Activated CD8-positive, alpha-beta memory T cell treated with anti-CD3 and anti-CD28 coated beads, Interleukin-2, amount 50 U/mL, for 48 hours (primary cell): ENCODE measurements at regions not wholly inside any gene's neighbourhood (a gene's known extent, or its start where the extent isn't known, plus 50 kb on each side); places are given as distances from the start of the nearest gene placed in this dataset.
"Not testable (repeated sequence)": the region's sequence is repeated elsewhere in the genome, so short reads cannot be mapped to it uniquely, and the experiment has no call there.

Experiments
- DNase-seq: peaks from one replicate; pipeline ENCODE4 v3.0.0-alpha.2; 2020

DNA sequence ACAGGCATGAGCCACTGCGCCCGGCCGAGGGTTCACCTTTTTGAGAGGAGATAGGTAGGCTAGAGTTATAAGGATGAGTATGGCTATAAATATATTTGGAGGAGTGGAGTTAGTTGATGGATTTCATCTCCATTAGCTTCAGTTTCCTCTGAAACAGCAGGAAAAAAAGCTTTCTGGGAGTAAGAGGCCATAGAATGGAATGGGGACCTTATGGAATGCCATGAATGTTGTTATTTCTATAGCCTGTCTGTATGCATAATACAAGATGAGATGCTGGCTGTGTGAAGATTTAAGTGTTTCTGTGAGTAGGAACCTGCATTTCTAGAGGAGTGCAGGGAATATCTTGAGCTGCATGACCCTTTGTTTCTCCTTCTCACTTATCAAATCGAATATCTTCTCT is 114.9 kb upstream of the ARX start:
- no peak for DNase-seq

DNA sequence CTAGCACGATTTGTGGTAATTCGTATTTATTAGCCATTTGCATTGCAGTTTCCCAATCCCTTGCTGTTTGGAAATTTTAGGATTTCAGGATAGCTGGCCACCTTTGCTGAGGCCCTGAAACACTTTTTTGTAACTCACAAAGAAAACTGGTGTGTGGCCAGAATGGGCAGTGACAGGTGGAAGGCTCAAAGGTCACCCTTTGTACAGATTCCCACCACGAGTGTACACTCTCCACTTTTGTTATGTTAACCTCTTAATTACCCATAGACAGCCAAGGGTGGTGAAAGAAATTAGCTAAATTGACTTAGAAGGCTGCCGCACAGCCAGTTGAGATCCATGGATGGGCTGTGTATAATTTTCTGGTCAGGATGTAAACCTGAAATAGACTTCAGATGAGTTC is 109.7 kb upstream of the ARX start:
- DNase-seq: no peak

DNA sequence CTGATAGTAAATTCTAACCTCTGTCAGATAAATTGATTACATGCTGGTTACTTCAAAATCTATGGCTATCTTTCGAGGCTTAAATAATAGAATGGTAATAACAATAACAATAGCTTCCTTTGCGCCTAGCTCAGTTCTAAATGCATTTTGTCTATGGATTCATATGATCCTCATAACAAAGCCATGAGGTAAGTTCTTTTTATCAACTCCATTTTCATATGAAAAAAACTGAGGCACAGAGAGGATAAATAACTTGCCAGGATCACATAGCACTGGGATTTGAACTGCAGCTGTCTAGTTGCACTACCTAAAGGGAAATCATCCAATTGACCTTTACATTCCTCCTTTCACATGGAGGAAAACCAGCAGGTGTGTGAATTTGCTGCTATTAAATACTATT is 108.6 kb upstream of the ARX start:
- no peak for DNase-seq

DNA sequence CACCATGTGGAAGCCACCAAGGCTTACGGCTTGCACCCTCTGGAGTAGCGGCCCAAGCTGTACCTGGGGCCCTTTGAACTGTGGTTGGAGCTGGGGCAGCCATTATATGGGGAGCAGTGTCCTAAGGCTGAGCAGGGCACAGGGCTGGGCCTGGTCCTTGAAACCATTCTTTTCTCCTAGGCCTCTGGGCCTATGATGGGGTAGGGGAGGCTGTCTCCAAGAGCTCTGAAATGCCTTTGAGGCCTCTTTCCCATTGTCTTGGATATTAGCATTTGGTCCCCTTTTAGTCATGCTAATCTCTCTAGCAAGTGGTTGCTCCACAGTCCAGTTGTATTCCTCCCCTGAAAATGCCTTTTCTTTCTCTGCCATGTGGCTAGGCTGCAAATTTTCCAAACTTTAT is 96.4 kb upstream of the ARX start:
- no peak for DNase-seq

DNA sequence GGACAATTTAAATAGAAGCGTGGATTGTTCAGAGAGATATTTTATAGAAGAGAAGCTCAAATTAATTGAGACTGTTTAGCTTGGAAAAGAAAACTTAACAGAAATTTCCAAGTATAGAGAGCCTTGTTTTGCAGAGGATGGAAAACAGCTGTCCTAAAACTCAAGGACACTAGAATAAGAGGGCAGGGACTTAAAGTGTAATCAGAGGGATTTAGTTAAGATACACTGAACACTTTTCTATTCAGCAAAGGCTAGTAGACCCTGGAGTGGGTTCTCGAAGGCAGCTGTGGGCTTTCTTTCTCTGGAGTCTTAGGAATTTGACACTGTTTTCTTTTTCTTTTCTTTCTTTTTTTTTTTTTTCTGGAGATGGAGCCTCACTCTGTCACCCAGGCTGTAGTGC is 92.7 kb upstream of the ARX start:
- no peak for DNase-seq

DNA sequence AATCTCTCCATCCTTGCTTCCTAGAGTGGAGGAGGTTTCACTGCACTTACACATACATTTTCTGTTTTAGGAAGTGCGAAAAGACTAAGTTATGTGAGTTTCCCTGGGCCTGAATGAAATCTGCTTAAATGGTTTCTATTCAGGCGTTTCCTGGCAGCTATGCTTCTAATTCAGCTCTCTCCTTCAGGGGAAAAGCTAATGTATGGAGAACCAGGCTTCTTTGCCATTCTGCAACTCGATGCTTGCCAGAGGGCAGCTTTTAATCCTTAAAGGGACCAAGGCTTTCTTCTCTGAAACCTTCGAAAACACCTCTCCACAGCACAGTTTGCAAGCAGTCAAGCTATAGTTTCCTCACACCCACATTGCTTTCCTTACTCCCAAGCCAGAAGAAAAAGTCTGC is 89.5 kb upstream of the ARX start:
- no peak for DNase-seq

DNA sequence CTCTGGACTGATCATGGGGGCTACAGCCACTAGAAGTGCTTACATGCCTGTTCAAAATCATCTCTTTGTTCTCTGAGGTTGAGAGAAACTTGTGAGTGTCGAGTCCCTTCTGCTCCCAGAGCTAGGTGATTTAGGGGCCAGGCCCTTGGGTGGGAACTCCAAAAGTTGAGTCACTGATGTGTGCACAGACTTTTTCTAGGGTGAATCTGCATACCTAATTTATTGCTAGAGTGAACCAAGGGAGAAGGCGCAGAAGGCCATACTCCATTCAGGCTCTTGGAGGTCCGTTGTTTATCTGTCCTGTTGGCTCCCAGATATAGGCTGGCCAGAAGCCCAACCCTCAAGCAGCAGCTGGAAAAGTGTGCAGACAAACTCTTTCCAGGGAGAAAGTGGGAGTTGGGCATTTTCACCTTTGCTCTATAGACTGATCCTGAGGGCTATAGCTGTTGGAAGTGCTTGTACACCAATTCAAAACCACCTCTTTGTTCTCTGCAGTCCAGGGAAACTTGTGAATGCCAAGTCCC is 80.8 kb upstream of the ARX start:
- DNase-seq: no peak

DNA sequence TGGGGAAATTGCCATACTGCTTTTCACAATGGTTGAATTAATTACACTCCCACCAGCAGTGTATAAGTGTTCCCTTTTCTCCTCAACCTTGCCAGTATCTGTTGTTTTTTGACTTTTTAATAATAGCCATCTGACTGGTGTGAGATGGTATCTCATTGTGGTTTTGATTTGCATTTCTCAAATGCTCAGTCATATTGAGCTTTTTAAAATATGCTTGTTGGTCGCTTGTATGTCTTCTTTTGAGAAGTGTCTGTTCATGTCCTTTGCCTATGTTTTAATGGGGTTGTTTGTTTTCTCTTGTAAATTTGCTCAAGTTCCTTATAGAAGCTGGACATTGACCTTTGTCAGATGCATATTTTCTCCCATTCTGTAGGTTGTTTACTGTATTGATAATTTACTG is 75.4 kb upstream of the ARX start:
- not testable (repeated sequence) for DNase-seq

DNA sequence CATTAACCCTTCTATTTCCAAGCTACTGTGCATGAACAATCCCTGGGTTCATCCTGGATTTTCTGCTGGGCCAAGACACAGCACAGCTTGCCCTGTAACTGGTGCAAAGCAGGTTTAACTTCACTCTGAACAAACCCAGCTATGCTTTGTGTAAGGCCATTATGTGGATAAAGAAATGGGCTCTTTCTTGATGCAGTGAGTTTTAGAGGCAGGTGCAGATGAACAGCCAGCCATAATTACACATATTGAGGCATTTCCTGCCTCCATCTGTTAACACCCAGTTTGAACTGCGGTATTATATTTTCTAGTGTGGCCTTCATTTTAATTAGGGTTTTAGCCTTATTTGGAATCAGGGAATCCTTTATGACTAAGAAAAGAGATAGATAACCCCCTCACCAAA is 68.7 kb upstream of the ARX start:
- no peak for DNase-seq

DNA sequence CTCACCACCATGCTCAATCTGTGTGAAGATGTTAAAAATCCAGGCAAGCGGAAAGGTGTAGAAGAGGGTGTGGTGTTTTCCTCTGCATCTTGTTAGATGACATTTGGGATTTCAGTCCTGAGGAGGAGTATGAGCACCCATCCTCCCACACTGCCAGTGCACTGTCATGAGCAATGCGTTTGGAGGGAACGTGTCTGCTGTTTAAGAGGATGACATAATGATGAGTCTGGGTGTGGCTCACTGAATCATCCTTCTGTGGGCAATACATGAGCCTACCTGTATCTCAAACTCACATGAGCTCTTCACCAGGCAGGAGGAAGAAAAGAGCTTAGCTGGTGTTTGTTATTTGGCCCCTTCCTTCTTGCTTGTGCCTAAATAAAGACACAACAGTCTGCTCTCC is 67.9 kb upstream of the ARX start:
- DNase-seq: no peak

DNA sequence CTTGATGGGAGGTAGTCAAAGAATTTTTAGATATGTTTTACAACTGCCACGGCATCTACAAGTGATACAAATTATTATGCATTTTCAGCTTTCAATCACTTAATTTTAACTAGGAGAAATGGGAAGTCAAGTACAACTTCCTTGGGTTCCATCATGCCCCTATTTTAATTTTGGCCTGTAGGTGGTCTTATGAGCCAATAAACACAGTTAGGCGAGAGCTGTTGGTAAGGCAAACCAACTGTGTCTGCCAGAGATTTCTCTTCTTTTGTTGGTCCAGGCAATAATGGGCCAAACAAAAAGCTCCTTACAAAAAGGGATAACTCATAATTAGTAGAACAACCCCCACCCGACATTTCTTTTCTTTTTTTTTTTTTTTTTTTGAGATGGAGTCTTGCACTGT is 63.3 kb upstream of the ARX start:
- no peak for DNase-seq

DNA sequence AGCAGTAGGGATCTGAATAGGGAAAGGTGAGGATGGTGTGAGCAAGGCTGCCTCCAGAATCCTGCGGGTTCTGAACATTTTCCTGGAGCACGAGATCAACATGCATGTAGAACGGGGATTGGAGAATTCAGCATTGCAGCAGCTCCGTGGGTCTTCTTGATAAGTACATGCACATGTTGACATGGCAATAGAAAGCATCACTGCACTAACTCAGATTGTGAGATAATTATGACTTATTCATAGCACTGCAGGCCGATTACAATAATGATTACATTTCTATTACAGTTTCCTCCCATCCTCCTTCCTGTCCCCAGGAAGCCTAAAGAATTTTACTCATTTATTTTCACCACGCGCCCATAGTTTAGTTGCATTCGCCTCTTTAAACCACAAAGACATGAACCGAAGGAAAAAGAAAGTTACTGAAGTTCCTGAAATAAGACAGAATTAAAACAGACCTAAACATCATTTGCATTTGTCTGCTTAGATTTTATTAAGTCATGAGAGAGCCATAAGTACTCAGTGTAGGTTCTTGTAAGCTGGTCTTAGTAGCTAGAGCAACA is 61.3 kb upstream of the ARX start:
- DNase-seq: no peak

DNA sequence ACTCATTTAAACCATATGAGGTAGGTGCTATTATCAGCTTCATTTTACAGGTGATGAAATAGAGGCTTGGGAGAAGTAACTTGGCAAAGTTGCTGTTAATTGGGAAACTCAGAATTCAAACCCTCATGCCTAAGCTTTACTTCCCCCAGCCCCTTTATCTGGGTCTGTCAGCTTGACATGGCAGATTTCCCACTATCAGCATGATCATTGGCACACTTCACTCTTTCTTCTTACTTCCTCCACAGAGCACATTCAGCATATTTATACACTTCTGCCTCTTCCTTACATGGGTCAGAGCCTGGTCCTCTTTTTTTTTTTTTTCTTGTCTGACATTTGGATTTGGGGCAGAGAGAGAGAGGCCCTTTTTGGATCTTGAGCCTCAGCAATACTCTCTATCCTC is 56.5 kb upstream of the ARX start:
- no peak for DNase-seq

DNA sequence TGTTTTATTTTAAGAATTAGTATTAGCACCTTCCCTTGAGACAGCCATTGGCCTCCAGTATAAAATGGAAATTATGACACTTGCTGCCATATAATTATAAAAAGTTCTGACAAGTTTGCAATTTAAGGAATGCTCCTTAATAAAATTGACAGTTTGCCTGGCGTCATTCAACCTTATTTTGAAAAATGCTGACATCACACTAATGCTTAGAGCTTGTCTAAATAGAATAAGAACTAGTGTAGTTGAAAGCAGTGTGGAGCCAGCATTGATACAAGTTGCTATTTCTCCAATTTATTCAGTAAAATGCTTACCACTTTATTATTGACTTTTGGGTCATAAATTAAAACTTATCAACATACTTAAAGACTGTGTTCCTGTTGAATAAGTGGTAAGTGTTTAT is 54.3 kb upstream of the ARX start:
- DNase-seq: no peak

DNA sequence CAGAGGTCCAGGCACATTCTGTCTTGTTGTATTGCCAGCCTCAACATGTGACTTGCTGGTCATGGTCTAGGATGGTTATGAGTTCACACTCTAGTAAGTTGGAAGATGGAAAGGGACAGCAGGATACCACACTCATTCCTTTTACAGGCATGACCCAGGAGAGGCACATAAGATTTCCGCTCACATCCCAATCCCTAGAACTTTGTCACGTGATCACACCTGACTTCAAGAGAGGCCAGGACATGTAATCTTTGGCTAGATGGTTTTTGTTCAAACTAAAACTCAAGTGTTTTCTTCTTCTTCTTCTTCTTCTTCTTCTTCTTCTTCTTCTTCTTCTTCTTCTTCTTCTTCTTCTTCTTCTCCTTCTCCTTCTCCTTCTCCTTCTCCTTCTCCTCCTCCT is 53.4 kb upstream of the ARX start:
- no peak for DNase-seq

DNA sequence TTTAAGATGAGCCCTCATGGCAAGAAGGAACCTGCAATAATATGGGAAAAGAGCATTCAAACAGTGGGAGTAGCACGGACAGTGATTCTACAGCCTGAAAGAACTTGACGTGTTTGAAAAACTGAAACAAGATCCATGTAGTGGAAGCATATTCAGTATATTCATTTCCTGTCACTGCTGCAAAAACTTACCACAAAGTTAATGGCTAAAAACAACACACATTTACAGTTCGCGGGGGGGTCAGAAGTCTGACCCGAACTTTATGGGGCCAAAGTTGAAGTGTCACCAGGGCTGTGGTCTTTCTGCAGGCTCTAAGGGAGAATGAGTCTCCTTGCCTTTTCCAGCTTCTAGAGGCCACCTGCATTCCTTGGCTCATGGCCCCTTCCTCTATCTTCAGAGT is 52.6 kb upstream of the ARX start:
- no peak for DNase-seq

DNA sequence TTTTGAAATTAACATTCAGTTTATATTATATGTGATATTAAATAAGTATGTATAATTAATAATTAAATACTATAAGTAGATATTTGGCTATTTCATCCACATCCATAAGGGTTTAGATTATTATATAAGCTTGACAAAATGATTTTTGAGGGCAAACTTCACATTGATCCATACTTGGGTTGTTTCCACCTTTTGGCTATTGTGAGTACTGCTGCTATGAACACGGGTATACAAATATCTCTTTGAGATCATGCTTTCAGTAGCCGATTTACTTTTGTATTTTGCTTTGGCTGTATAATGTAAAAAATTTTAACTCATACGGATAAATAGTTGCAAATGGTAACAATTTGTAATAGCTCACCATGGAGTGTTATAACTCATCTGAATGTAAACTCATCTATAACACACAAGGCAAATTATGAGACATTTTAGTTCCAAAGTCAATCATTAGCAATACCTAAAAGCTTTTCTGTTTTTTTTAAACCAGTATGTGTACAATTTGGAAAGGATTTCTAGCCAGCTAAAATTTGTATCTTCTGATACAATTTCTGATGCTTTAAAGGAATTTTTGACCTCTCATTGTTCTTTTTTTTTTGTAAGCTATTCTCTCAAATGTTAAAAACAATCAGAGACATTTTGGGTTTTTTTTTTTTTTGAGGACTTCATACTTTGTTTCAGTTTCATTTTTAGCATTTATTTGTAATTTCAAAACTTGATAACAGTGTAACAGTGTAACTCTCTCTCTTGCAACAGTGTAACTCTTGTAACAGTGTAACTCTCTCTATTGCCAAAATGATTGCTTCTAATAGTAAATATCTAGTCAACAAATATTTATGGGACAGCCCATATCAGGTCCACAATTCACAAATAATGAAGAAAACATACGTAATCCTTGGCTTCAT is 51.8 kb upstream of the ARX start:
- DNase-seq: no peak

DNA sequence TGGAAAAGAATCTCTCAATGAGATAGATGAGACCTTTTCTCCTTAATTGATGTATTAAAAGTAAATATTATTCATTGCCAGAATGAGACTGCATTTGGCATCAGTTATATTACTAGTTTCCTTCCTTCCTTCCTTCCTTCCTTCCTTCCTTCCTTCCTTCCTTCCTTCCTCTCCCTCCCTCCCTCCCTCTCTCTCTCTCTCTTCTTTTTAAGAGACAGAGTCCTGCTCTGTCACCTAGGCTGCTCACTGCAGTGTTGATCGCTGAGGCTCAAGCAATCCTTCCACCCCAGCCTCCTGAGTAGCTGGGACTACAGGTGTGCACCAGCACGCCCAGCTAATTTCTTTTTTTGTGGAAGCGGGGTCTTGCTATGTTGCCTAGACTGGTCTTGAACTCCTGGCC is 50.4 kb upstream of the ARX start:
- no peak for DNase-seq
